Hippocampal formation (tissue), 2 donors: ENCODE measurements at regions not wholly inside any gene's neighbourhood (a gene's known extent, or its start where the extent isn't known, plus 50 kb on each side); places are given as distances from the start of the nearest gene placed in this dataset.

Experiments used
- DNase-seq, 2 donors: peaks; one replicate each; lab custom pipeline; 2025; lab: John Stamatoyannopoulos, UW

DNA sequence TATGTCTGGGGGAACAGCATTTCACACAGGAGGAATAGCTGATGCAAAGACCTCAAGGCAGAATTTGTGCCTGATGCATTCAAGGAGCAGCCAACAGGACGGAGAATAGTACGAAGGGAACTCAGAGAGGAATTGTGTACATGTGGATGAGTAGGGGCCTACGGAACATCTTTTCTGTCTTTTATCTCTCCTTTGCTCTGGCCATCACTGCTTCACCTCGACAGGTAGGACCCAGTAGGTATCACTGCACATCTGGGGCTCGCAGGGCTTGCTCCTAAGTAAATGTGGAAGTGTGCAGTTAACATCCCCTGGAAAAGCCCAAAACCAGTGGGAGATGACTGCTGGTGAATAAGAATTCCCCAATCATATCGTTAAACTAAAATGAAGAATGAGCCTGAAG is 56.4 kb upstream of the POU1F1 start:
- no peak for DNase-seq

GRCh38 chr3:87329065-87329464 is 52.7 kb upstream of the POU1F1 start:
- DNase-seq = no peak
